Hematopoietic multipotent progenitor cell treated with erythropoietin and hydrocortisone succinate and interleukin-3 and kit ligand, for 17 days (in vitro differentiated cells): ENCODE measurements at regions not wholly inside any gene's neighbourhood (a gene's known extent, or its start where the extent isn't known, plus 50 kb on each side); places are given as distances from the start of the nearest gene placed in this dataset.

Experiments
- DNase-seq: peaks from one replicate; pipeline ENCODE4 v3.0.0-alpha.2; 2015; ENCODE audit warnings: low spot score

DNA sequence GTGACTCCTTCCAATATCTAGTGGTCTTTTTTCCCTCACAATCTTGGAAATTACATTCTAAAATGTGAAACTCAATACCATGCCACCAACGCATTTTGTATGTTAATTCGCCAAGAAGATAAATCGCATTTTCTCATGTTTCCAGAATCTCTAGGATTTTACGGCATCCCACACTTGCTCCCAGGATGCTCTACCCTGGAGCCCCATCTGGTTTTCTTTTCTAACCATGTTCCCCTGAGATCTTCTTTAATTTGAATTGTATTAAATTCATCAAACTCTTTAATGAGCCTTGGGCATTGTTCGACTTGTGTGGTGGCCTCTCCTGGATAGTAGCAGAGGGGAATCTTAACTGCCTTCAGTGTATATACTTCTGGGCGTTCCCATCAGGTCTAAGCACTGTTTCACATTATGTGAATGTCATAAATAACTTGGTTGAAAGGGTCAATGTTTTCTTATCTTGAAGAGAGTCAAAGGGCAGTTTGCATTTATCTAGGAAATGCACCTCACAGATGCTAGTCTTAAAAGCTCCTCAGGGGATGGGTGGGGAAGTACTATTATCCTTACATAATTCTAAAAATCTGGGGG, 169.1 kb upstream of the MEOX2 start:
- no peak for DNase-seq

GRCh38 chr7:15854841-15855524, 168.5 kb upstream of the MEOX2 start:
- no peak for DNase-seq

GRCh38 chr7:15853832-15854470, 167.5 kb upstream of the MEOX2 start:
- no peak for DNase-seq

DNA sequence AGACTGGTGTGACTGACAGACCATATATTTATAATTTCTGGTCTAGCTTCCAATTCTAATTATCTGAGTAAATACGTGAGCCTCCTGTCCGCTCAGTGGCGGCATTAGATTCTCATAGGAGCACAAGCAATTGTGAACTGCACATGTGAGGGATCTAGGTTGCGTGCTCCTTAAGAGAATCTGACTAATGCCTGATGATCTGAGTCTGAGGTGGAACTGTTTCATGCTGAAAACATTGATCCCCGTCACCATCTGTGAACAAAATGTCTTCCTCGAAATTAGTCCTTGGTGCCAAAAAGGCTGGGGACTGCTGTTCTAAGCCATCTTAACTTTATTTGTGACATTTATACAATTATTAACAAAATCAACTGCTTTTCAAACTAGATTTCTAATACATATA, 164.7 kb upstream of the MEOX2 start:
- no peak for DNase-seq

DNA sequence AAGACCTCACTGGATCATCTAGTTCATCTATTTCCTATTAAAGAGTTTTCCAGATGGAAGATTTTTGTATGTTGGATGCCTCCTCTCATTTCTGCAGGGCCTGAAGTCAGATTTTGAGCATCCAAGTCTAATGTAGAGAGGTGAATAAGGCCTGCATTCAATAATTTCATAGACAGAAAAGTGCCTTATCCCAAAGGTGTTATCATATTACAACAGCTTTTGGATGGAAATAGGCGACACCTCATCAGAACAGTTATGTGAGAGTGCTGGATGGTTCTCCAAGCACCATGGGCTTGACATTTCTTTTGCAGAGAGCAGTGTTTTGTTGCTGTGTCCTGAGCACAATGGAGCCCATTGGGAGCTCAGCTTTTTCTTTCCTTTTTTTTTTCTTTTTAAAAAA, 162.4 kb upstream of the MEOX2 start:
- DNase-seq: no peak

GRCh38 chr7:15848362-15848761, 161.9 kb upstream of the MEOX2 start:
- no peak for DNase-seq

GRCh38 chr7:15845868-15846267, 159.4 kb upstream of the MEOX2 start:
- no peak for DNase-seq

DNA sequence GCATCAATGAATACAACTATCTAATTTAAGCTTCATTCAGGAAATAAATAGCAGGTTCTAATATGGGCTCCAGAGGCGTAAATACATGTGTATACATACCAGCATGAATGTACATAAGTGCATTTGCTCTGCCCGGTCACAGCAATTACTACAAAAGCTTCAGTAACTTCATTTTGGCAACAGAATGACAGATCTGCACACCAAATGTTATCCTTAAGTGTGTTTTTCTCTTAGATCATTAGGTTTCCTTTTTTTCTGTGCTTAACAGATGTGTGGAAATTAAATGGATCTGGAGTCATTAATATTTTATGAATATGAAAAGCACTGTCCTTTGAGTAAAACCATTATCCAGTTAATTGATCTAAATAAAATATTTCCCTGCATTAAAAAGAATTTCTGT, 159.0 kb upstream of the MEOX2 start:
- DNase-seq: no peak

DNA sequence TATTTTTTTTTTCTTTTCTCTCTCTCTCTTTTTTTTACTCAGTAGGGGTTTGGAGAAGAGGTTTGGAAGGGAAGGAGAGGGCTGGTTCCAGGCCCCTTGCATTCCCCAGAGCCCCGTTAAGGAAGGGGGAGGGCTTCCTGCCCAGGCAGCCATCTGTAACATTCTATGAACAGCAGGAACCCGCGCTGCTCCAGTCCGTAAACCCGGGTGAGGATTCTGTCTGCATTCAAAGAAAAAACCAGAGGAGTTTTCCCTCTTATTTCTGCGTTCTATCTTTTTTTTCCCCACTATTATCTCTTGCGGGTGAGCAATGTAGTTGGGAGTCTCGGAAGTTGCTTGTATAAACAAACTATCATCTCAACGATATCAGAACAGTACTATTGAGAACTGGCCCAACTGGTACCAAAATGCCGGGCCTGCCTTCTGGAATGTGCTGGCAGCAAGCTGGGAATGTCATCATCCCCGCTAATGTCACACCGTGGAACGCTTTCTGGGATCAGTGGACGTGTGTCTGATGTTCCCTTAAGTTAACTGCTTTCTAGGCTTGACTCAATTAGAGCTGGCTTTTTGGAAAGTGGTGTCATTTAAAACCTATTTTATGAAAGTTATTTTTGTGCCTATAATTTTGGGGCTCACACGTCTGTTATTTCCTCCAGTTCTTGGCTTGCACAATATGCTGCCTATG, 153.1 kb upstream of the MEOX2 start:
- DNase-seq: no peak

DNA sequence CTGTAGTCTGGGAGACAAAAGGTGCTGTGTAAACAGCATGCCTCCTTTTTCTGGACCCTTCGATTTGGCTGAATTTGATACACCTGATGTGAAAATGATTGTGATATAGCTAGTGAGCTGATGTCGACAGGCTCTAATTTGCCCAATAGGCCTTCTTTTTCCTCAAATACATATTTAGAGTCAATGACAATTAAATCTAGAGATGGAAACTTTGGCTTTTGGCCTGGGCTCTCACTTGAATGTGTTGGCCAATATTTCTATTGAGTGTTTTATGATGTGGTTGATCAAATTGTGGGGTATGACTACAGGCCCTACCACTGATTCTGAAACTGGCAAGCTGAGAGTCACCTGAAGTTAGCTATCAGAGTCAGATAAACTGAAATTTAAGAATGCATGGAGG, 151.8 kb upstream of the MEOX2 start:
- DNase-seq: no peak

DNA sequence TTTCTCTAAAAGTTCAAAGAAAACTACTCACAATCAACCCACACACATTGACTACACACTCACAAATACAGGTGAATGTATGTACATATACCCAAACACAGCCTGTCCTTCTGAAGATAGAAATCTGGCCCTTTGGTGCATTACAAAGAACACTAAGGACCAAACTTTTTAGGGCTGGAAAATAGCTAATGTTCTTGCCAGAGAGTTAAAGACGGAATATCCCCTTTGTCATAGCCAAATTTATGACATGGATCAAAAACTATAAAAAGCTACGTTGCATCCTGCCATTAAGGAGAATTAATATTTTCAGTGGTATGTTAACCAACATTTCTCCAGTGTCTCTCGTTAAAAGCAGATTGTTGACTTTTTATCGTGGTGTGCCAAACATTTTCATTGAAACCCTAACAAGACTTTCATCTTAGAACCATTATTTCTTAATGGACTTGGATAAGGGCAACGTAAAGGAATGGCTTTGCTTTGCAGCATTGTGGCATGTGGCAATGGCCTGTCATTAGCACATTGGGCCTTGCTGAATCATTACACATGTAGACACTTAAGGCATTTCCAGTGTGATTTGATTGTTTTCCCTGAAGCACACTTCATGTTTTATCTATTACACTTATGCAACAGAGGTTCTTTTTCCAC, 150.9 kb upstream of the MEOX2 start:
- no peak for DNase-seq

- DNase-seq: no peak
Measured at GRCh38 chr7:15836651-15837050, 150.2 kb upstream of the MEOX2 start.

GRCh38 chr7:15836041-15836440, 149.6 kb upstream of the MEOX2 start:
- DNase-seq: no peak

DNA sequence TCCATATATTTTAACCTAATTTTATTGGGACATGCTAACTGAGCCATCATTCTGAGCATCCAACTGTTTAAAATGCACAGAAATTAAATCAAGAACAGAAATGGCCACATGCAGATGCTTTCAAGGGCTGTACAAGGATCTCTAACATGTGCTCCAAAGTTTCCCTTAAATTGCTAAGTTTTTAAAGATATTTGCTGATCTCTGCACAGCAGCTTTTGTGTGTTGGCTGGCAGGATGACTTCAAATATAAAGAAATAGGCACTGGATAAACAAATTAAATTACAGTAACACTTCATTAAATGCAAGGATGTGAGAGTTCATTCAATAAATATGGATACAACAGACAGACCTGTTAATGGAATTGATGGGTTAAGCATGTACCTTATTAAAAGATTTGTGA, 148.0 kb upstream of the MEOX2 start:
- DNase-seq: no peak

DNA sequence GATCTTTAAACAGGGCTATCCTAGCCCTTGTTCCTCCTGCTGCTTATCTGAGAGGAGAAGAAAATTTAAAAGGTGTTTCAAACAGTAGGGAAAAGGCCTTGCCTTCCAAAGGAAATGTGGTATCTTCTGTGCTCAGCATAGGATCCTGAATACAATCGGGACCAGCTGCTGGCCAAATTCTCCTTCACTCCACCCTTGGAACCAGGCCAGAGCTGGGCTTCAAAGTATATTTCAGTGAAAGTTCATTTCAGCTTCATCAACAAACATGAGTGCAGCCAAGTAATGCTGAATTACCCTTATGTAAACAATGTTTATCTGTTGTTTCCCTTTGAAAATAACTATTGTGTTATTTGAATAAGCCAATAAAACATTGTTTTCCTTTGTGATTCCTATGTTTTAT, 146.5 kb upstream of the MEOX2 start:
- no peak for DNase-seq

DNA sequence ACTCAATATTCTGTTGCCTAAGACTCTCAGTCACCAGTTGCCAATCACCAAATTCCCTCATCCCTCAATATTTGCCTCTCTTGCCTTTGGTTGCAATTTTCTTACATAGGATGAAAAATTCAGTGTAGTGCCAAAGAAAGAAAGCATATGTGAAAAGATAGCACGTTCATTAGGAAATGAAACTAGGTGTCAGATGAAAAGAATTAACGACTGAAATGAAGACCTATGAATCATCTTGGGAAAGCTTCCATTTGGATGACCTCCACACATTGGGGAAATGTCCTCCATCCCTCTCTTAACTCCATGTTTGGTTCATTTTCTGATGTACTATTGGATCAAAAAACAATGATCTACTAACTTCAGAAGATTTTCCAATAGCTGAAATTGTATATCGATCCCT, 145.1 kb upstream of the MEOX2 start:
- no peak for DNase-seq

DNA sequence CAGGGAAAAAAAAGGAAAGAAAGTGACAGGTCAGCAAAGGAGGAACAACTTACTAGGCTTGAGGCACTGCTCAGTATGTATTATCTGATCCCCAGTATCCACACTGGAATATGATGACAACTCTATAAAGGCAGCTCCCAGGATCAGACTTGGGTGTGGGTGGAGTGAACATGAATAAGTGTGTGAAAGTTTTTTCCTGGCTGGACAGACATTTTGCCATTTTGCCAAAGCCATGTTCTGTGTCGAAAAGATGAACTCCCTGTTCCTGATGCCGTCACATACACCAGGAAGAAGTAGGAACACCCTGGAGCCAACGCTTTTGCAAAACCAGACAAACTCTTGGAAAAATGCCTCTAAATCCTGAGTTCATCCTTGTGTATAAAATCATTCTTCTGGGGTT, 143.2 kb upstream of the MEOX2 start:
- DNase-seq: no peak

- DNase-seq: no peak
Measured at GRCh38 chr7:15828881-15829280, 142.4 kb upstream of the MEOX2 start.

DNA sequence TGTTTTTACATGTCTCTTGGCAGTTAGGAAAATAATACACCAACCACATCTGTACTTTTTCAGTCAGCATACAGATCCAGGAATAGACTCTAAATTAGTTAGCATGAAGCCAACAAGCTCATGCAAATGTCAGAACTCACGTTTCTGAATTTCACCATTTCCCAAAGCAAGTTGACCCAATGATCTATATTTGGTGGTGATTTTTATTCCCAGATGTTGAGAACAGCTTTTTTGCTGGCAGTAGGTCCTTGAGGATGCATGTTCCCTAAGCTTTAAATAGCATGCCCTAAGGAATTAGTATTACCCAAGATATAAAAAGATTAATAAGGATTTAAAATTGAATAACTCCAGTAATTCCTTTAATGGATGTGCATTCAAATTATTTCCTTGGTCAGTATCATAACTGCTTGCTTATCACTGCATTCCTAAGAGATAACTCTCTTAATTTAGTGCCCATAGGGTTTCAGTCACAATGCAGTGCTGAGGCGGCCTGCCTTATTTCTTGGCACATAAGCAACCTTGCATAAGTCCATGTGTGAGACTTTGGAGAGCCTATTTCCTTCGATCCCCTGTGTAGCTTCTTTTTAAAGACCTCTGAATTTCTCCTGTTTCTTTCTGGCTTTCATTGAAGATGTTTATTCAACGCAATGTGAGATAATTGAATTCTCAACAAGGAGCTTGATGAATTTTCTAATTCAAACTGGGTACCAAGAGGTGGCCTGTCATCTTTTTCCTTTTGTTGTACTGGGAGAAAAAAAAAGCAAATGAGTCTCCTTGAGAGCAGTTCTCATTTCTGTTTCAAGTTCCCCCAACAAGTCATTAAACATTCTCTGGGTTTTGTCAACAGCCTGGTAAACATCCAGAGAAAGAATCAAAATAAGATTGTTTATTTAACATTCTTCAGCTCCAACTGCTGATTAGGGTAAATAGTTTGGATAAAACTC, 135.3 kb upstream of the MEOX2 start:
- DNase-seq: no peak

DNA sequence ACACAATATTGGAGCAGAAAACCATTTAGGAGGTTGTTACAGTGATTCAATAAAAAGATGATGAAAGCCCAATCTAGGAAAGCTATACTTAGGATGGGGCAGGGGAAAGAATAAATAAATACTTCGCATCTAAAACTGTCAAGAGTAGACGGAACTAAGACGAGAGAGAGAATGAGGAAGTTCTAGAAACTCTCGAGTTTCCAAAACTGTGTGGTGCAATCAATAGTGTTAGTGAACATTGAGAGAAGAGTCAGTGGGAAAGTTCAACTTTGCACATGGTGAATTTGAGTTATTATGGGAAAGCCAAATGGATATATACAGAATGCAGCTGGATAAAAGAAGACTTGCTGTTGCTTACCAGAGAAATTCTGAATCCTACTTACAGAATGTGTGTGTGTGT, 133.8 kb upstream of the MEOX2 start:
- DNase-seq: no peak

DNA sequence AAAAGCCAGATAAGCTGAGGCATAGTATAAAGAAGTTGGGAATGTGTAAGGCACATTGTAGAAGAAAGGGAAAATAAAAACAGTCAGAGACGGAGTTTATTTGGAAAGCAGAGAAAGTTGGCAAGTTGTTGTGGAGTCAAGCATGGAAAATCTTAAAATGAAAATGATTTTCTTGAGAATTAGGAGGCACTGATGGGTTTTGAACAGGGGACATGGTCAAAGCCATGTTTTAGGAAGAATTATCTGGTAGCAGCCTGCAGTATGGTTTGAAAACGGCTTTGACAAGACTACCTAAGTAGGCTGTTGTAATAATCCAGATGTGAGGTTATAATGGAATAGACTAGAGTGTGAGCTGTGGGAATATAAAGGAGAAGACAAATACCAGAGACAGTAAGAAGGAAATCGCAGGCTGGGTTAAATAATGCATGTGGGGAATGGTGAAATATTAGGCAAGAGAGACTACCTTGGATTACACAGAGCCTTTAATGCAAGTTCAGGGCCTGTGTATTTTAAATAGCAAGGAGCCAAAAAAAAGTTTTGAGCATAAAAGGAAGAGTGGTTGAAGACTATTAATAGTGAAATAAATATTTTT, 130.4 kb upstream of the MEOX2 start:
- no peak for DNase-seq
